CD4-positive, alpha-beta T cell treated with Interleukin-21 for 1 hour (primary cell): ENCODE measurements at regions not wholly inside any gene's neighbourhood (a gene's known extent, or its start where the extent isn't known, plus 50 kb on each side); places are given as distances from the start of the nearest gene placed in this dataset.

ENCODE experiments used
- DNase-seq: peaks from one replicate; pipeline ENCODE4 v3.0.0-alpha.2; 2020

GRCh38 chr18:73514449-73514848 is 633.2 kb downstream of the FBXO15 start:
- DNase-seq, result no peak

DNA sequence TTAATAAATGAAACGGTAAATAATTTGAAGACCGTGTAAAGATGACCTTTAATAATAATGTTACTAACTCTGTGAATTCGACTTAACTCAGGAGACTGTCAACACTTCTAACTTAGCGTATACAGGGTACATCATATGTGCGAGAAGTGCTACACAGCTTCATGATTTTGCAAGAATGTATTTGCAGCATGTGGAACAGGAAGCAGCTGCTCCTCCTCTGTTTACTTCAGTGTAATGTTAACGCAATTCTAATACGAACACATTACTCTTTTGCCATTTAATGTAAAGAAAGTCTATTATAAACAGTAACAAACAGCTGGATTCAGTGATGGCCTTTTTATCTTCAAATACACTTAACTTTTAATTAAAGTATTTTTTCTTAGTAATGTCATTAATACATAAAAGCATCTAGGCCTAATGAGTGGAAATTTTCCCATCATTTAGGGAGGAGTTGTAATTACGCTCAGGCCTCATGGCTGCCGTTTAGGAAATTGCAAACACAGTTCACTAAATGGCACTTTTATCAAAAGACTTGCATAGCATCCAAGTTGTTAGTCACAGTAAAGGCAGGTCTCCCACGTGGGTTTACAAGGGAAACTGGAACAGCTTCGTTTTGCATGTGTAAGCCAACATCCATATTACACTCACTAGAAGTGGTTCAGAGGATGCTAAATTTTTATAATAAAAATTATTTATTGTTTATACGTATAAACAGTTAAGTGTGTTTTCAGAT is 635.7 kb downstream of the FBXO15 start:
- no peak for DNase-seq

DNA sequence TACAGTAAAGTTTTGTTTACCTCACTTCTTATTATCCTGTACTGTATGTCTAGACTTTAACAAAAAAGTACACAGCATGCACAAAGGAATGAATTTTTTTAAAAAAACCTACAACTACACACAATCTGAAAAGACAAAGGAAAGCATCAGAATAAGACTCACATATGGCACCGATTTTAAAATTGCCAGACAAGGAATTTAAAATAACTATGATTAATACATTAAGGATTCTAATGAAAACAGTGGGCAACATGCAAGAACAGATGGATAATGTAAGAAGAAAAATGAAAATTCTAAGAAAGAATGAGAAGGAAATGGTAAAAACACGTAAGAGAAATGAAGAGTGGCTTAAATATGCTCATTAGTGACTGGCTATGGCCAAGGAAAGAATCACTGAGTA is 638.2 kb downstream of the FBXO15 start:
- no peak for DNase-seq

DNA sequence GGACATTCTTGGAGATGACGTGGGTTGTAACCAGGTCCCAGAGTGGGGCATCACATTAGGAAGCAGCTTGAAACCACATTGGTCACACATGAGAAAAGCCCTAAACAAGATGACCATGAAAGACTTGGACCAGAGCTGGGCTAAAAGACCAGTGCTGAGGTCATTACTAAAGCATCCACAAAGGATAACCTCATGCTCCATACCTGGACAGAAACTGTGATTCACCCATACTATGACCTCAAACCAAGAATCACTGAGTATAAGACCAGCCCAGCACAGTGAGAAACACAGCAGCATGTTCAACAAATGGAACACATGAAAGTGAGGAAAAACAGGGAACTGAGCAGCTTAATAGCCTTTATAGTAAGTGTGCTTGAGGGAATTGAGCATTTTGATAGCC is 635.5 kb upstream of the NETO1 start:
- no peak for DNase-seq

DNA sequence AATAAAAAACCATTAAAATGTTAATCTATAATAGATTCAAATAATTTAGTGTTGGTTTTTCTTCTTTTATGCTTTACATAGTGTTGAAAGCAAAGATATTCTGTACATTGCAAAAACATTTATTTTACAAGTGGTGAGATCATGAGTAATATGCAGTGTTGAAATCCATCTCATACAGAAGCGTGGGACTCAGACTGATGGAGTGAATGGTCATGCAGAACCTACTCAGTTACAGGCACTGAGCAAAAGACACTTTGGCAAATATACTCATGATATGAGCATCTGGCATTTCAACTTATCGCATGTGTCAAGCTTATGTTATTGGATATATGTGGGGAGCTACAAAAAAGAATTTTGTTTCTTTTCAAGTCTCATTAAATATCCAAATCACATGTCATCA is 620.2 kb upstream of the NETO1 start:
- DNase-seq, result no peak

GRCh38 chr18:73485166-73485565 is 617.4 kb upstream of the NETO1 start:
- no peak for DNase-seq

DNA sequence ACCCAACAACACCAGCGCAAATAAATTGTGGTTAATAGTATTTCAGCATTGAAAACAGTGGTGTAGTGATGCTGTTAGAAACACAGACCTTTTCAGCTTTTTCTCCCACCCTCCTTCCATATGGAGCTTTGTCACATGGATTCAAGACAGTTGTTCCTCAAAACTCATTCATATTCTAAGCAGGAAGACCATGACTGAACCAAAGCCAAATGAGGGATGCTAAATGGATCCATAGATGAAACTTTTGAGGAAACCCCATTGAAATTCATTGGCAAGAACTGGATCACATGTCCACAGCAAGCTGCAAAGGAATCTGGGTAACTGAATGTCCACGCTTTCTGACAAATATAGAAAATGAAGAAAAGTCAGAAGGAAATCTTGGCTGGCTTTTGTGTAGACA is 615.1 kb upstream of the NETO1 start:
- no peak for DNase-seq

DNA sequence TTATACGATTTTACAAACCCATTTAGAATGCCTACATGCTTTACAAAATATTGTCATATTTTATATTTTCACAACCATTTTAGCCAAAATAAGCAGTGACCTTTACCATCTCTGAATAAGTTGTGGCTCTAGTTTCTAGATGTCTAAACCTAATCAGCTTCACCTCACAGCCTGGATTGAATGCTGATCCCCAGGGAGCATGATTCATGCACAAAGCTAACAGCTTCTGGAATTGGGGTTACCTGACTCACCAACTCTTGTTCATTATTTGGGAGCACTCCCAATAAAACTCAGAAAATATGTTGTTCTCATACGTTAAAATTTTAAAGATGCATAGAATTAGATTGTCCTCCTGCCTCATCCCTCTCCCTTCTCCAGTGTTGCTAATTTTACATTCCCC is 611.7 kb upstream of the NETO1 start:
- no peak for DNase-seq

DNA sequence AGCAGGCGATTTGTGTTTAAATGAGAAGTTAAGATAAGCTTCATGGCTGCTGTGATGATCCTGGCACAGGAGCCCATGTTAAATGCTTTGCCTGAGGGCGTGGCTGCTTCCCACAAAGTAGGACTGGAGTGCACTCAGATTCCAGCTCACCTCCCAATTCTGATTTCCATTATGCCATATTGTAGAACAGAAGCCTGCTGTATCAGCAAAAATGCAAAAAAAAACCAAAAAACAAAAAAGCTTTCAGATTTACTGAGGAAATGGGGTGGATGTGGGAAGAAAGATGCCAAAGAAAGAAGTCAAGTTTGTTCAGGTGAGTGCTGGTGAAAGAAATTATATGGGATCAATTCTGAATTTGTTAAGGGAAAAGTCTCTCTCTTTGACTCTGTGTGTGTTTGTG is 610.4 kb upstream of the NETO1 start:
- no peak for DNase-seq

DNA sequence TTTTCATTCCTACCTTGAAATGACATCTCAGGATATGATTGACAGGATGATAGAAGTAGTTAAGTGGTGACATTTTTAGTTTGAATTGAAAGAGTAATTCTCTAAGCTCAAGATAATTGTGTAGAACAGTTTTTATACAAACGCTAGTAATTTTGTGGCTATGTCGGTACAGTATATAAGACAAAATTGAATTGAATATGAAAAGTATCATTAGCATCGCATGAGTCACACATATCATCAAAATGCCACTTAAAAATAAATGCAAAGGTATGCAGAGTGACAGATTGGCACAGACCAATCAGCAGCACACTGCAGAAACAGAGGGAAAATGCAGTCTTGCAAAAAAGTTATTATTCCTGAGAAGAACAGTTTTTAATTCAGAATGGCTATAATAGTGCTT is 608.2 kb upstream of the NETO1 start:
- DNase-seq, result no peak

- no peak for DNase-seq
These were observed 594.3 kb upstream of the NETO1 start for GRCh38 chr18:73462092-73462491.

DNA sequence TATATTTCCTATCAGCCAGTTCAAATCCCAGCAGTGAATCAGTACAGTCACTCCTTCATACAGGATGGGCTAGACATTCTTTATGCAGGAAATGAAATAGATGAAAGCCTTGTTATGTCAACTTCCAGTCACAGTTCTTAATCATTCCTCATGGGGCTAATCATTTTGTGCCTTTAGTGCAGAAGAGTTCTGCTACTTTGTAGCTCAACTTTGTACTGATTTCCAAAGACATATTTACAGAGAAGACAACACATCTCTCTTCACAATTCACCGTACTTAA is 593.9 kb upstream of the NETO1 start:
- no peak for DNase-seq

- no peak for DNase-seq
These were observed 593.4 kb upstream of the NETO1 start for GRCh38 chr18:73461038-73461779.

GRCh38 chr18:73458186-73458964 is 590.6 kb upstream of the NETO1 start:
- no peak for DNase-seq

DNA sequence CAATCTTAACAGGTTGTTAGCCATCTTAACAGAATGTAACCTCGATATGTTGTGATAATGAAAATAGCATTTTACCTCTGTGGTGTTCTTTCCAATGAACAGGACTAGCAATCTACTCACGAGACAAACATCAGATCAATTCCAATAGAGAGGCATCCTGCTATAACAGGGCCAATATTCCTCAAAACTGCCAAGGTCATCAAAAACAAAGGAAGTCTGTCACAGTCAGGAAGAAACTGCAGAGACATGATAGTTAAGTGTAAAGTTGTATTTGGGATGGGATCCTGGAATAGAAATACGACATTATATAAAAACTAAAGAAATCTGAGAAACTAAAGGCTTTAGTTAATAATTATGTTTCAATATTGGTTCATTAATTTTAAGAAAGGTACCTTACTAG is 588.9 kb upstream of the NETO1 start:
- no peak for DNase-seq

GRCh38 chr18:73452866-73453265 is 585.1 kb upstream of the NETO1 start:
- no peak for DNase-seq

GRCh38 chr18:73446502-73446901 is 578.7 kb upstream of the NETO1 start:
- no peak for DNase-seq

DNA sequence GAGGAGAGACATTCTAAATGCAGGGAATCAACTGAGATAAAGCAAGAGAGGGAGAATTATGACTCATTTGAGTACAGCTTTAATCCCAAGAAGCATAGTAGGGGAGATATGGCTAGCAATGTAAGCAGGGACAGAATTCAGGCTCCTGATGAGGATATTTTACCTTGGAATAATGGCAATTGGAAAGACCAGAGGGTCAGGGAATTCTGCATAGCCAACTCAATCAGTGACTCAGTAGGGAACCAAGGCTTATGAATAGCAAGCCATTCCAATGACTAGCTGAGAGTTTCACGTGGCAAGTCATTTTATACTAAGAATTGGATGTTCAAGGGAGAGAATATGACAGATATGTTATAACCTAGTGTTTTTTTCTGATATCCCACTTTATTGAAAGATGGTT is 563.8 kb upstream of the NETO1 start:
- no peak for DNase-seq

DNA sequence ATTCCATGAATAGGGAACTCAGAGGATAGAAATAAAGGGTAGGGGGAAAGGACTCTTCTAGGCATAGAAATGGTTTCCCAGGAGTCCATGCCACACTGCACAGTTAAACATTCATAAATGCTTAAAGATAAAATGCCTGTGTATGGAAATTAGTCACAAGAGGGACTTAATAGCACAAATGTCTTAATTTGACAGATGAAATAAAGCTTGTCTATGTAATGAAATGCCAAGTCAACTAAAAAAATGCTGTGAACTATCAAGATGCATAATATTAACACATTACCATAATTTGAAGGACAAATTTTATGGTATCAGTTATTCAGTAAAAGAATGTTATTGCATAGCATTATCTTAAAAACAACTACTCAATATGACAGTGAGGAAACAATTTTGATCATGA is 553.2 kb upstream of the NETO1 start:
- no peak for DNase-seq

GRCh38 chr18:73419531-73419930 is 551.7 kb upstream of the NETO1 start:
- DNase-seq, result no peak

DNA sequence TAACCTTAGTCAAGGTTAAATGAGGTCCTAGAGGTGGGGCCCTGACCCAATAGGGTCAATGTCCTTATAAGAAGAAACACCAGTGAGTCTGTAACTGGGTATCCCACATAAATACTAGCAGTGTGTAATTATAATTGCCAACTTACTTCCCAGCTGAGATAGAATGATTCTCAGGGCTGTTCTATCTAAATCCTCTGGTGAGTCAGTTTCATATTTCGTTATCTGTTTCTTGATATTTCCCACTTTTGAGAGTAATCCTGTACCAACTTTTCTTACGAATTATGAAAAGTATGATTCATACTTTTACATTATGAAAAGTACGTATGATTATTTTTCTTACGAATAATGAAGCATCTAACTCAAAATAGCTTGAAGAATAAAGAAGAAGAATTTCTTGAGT is 546.8 kb upstream of the NETO1 start:
- no peak for DNase-seq

- no peak for DNase-seq
These were observed 546.3 kb upstream of the NETO1 start for GRCh38 chr18:73414069-73414468.

DNA sequence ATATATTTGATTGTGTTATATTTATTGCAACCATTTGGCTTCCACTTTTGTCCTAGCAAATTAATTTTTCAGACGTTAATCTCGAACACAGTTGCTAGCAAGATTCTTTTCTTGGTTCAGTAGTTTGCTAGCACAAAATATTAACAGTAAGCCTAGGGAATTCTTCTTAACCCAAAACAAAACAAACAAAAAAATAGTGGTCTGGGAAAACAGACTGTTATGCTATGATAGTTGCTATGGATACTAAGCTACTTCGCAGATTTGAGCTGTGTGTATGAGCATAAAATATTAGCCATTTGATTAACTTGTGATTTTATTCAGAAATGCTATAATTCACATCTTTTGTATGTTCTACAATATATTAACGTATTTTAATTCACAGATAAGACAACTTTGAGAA is 541.5 kb upstream of the NETO1 start:
- no peak for DNase-seq

DNA sequence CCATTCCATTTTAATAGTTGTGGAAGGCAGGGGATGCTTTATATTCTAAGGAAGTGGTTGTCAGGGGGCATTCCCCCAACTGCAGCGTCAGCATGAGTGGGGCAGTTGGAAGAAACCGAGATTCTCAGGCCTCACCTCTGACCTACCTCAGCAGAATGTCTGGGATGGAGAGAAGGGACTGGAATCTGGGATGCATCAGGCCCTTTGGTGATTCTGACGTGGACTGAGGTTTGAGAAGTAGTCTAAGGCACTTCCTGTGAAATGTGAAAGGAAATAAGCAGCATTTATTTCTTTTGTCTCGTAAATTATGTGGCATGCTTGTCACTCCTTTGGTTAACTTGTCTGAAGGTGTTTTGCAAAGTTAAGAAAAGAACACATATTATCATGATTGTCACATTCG is 540.7 kb upstream of the NETO1 start:
- DNase-seq, result no peak
